Activated CD4-positive, alpha-beta memory T cell treated with anti-CD3 and anti-CD28 coated beads for 36 hours (primary cell): ENCODE measurements at regions not wholly inside any gene's neighbourhood (a gene's known extent, or its start where the extent isn't known, plus 50 kb on each side); places are given as distances from the start of the nearest gene placed in this dataset.

Source experiments
- CTCF ChIA-PET: fragments of 350-600 bp; sonication (Branson Sonifier 250); formaldehyde crosslinking; loops from one replicate; lab custom pipeline; 2021; ENCODE audit warnings: antibody characterized with exemption, inconsistent platforms; lab: Charles Lee
- POLR2A ChIA-PET: fragments of 350-600 bp; sonication (Branson Sonifier 250); formaldehyde crosslinking; loops from one replicate; lab custom pipeline; 2021; ENCODE audit warnings: antibody characterized with exemption; lab: Charles Lee
- DNase-seq: peaks from one replicate; pipeline ENCODE4 v3.0.0-alpha.2; 2020
- H3K27ac Mint-ChIP-seq: one replicate; pipeline ENCODE4 v1.8.0; 2021; ENCODE audit warnings: mixed read lengths
- H3K27me3 Mint-ChIP-seq: one replicate; pipeline ENCODE4 v1.8.0; 2021; ENCODE audit warnings: mixed read lengths
- H3K36me3 Mint-ChIP-seq: one replicate; pipeline ENCODE4 v1.8.0; 2021; ENCODE audit warnings: mixed read lengths
- H3K4me1 Mint-ChIP-seq: one replicate; pipeline ENCODE4 v1.8.0; 2021; ENCODE audit warnings: low read depth, mixed read lengths
- H3K4me3 Mint-ChIP-seq: one replicate; pipeline ENCODE4 v1.8.0; 2021; ENCODE audit warnings: mild to moderate bottlenecking, mixed read lengths
- H3K9me3 Mint-ChIP-seq: one replicate; pipeline ENCODE4 v1.8.0; 2021; ENCODE audit warnings: mixed read lengths
- intact Hi-C: fragments of 100-400 bp; cut with micrococcal nuclease; formaldehyde crosslinking; loops from one replicate; pipeline ENCODE4 v1.15.1; 2023

DNA sequence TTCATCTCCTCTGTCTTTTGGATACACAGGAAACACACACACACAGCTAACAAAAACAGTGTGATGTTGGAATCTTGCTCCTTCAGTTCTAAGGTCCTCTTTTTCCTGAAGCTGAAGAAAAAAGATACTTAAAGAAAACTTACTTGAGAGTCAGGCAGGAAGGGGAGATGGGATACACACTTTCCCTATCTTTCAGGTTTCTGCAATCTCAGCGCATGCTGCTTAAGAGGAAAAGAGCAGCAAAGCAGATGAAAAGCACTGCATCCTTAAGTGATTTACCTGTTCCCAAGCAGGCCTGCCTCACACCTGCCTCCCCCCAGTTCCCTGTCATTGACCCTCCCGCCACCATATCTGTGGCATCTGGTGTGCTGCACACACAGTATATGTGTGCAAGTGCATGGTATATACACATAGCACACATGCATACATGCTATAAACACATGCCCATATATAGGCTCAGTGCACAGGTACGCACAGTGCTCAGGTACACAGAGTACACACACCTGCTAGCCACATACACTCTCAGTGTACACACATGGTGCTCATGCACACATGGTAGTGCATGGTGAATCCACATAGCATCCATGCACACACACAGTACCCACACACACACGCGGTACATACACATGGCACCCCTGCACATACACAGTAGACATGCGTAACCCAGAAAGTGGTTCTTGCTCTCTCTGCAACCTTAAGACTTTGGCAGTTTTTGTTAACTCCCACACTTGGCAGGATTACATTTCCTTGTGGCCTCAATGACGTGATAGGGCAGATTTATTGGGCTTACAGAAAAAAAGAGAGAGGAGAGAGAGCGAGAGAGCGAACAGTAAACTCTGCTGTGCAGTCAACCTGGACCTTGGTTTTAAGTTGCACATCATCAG, 166.9 kb downstream of the TOMM20 start:
- Mint-ChIP-seq H3K36me3 (peaks cover 12% of the 10 kb centered on the region), H3K4me3 (peak overlapping the region; percentile 63), H3K9me3 (no peaks in the 10 kb centered on the region), H3K27ac (peak overlapping the region; percentile 98), H3K27me3 (no peaks in the 10 kb centered on the region), H3K4me1 (peaks cover 81% of the 10 kb centered on the region)
- intact Hi-C loops = loop anchor here (1.0 to 2.0 kb wide), 3 partner anchors 28 to 461 kb away; no protein-coding TSS in a partner anchor
- POLR2A ChIA-PET = interaction anchor here (0.6 to 4.0 kb wide), 14 partner anchors 9 to 466 kb away, joined by 3 to 36 read pairs (median 6); no protein-coding TSS in a partner anchor
- DNase-seq = peak; percentile 51
- CTCF ChIA-PET = interaction anchor here (0.6 to 1.5 kb wide), 13 partner anchors 19 to 463 kb away, joined by 3 to 6 read pairs (median 4); no protein-coding TSS in a partner anchor

DNA sequence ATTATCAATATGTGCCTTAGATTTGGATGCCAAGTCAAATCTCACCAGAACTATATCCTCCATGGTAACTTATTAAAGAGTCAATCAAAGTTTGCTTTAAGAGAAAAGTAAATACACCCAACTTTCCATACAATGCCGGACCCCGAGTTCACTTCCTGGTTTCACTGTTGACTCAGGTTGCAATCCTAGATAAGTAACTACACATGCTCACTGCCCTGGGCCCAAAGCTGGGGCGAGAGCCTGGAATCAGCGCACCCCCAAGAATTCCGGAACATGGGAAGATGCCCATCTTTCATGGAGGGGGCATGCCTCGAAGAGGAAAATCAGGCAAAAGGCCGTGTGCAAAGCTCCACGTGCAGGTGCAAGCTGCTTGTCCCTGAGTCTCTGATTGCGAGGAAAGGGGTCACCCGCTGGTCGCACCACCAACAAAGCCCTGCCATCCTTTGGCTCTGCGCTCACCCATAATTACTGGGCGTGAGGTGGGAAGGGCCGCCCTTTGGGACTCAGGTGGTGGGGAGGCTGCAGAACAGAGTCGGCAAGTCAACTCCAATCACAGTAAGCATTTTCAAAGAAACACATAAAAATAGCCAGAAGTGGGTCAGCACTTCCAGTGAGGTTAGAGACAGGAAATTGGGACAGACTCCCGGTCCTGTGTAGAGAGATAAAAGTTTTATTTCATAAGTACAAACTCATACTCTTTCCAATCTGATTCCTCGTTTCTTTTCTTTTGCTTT, 167.7 kb downstream of the TOMM20 start:
- H3K27me3 Mint-ChIP-seq = no peaks in the 10 kb centered on the region
- H3K27ac Mint-ChIP-seq = peak overlapping the region; percentile 98
- peaks cover 9% of the 10 kb centered on the region for H3K36me3 Mint-ChIP-seq
- ChIA-PET CTCF (no interaction called here), POLR2A (interaction anchor here (0.6 to 0.8 kb wide), 2 partner anchors 9 to 82 kb away, joined by 3 read pairs; no protein-coding TSS in a partner anchor)
- peaks cover 80% of the 10 kb centered on the region for H3K4me1 Mint-ChIP-seq
- intact Hi-C loops = no loop called here
- H3K4me3 Mint-ChIP-seq = no peak overlapping the region
- H3K9me3 Mint-ChIP-seq = no peaks in the 10 kb centered on the region
- peak; percentile 16 for DNase-seq

DNA sequence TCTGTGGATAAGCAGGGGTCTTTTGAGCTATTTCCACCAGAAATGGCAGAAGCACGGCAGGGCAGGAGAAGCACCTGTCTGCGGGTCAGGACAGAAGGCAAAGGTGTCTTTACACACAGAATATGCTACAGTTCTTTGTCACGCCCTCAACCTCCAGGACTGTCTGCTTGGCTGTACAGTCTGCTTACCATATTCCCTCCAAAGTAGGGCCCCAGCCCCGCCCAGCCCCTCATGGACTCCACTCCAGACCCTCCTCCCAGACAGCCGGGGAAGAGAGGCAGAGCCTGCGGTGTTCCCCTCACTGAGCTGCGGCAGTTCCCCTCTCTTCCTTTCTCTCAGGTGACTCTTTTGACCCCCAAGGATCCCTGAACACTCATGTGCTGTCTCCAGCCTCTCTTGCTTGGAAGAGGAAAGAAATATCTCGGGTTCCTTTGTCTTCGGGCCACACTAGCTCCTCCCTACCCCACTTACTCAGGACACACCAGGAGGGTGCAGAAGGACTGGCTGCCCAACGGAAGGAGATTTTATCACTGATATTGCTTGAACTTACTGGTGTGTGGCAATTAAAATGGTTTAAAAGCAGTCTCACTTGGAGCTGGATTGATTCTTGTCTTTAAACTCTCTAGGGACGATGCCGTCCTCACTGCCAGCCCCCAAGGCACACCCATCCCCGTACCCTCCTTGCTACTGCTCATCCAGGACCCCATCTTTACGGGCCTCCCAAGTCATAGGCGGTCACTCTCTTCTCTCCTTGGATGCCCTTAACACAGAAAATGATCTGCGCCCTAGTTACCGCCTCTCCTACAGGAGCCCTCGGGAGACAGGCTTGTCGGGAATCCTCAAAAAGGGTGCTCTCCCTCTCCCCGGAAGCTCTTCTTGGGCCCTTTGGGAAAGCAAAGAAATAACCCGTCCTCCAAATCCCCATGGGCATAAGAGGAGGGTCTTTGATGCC, 169.7 kb downstream of the TOMM20 start:
- DNase-seq = peak; percentile 7
- no peak overlapping the region for H3K4me3 Mint-ChIP-seq

DNA sequence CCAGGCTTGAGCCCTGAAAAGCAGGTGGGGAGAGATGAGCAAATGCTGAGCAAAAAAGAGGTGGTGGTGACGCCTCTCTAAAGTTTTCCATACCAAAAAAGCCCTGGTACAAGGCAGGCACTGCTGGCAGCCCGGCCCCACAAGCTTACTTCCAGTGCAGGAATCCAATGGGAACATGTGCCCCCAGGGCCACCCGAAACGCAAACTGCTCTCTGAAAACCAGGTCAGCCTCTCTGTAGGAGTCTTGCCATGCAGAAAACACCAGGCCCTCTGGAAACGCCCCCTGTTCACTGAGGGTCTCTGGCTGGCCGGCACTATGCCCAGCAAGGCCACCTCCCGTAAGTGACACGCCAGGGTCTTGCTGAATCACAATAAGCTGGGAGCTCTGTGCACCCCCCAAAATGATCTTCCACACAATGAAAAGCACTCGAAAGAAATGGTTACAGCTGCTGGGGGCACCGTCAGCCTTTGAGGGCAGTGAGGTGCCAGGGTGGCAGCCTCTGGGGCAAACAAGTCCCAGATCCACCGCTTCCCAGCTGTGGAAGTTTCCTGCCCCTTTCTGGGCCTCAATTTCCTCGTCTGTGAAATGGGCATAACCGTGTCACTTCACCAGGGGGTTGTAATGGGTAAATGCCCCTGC, 170.5 kb downstream of the TOMM20 start:
- intact Hi-C loops = no loop called here
- POLR2A ChIA-PET = interaction anchor here (0.6 kb wide), 1 partner anchor 66 kb away, joined by 3 read pairs; no protein-coding TSS in a partner anchor
- peak; percentile 10 for DNase-seq
- CTCF ChIA-PET = no interaction called here
- no peak overlapping the region for H3K4me3 Mint-ChIP-seq
- H3K4me1 Mint-ChIP-seq = peaks cover 80% of the 10 kb centered on the region
- H3K36me3 Mint-ChIP-seq = peaks cover 3% of the 10 kb centered on the region
- H3K27me3 Mint-ChIP-seq = no peaks in the 10 kb centered on the region
- no peak overlapping the region for H3K27ac Mint-ChIP-seq
- no peaks in the 10 kb centered on the region for H3K9me3 Mint-ChIP-seq

More for the DNA sequence above, 169.7 kb downstream of the TOMM20 start:
- POLR2A ChIA-PET = interaction anchor here (0.6 to 1.1 kb wide), 2 partner anchors 67 to 347 kb away, joined by 3 to 5 read pairs; no protein-coding TSS in a partner anchor
- peak overlapping the region; percentile 46 for H3K27ac Mint-ChIP-seq
- no peaks in the 10 kb centered on the region for H3K9me3 Mint-ChIP-seq
- intact Hi-C loops = no loop called here
- H3K4me1 Mint-ChIP-seq = peaks cover 86% of the 10 kb centered on the region
- CTCF ChIA-PET = no interaction called here
- H3K27me3 Mint-ChIP-seq = no peaks in the 10 kb centered on the region
- peaks cover 7% of the 10 kb centered on the region for H3K36me3 Mint-ChIP-seq

DNA sequence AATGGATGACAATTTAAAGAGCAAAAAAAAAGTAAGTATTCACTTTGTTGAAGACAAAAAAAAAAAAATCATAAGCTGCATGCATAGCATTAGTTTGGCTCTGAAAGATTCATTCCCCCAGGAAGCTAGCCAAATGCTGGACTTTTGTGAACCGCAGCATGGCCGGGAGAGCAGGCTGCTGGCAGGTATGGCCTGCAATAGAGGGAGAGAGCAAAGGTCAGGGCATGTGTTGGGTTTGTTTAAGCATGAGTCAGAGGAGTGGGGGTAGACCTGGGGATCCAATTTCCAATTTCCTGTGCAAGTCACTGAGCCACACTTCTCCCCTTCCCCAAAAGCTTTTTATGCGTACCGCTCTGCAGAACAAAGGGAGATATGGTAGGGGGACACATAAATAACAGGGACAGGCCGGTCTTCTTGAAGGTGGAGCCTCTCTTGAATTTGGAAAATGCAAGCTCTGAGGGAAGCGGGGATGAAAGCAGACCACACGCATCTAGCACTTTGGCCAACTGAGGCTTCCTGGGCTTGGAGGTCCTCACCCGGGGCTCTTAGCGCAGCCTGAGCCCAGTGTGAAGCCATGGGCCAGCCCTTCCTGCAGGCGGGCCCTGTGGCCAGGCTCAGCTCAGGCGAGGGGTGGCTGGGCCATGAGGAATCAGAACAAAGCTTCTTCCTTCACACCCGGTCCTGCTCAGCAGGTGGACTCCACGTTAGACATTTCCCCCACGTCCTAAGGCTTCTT, 171.1 kb downstream of the TOMM20 start:
- Mint-ChIP-seq H3K27ac (peak overlapping the region; percentile 7), H3K4me3 (no peak overlapping the region)

DNA sequence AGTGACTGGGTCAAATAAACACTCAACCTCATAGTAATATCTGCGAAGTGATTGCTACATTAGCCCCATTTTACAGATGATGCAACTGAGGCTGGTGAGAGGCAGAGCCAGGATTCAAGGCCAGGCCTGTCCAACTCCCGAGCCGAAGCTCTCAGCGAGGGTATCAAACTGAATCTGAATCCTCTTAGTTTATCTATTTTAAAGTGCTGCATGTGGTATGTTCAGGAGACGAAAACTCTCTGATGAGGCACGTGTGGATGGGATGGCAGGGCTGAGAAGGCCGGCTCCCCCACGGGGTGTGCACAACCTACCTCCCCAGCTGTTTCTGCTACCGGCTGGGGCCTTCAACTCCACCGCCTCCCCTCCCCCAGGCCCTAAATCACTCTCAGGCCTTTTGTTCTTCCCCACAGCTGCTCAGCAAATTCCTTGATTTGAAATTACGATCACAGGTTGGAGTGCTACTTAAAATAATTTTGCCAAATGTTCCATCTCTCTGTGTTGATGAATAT, 171.8 kb downstream of the TOMM20 start:
- Mint-ChIP-seq H3K4me3 (no peak overlapping the region), H3K27me3 (no peaks in the 10 kb centered on the region), H3K9me3 (no peaks in the 10 kb centered on the region), H3K27ac (peak overlapping the region; percentile 7), H3K36me3 (peaks cover 2% of the 10 kb centered on the region), H3K4me1 (peaks cover 67% of the 10 kb centered on the region)
- peak; percentile 8 for DNase-seq
- intact Hi-C loops = no loop called here
- ChIA-PET POLR2A (interaction anchor here (1.2 to 1.5 kb wide), 2 partner anchors 14 to 30 kb away, joined by 5 to 7 read pairs; no protein-coding TSS in a partner anchor), CTCF (no interaction called here)

More for the DNA sequence above, 171.1 kb downstream of the TOMM20 start:
- peaks cover 74% of the 10 kb centered on the region for H3K4me1 Mint-ChIP-seq
- intact Hi-C loops = no loop called here
- peaks cover 2% of the 10 kb centered on the region for H3K36me3 Mint-ChIP-seq
- DNase-seq = peak; percentile 20
- ChIA-PET CTCF (no interaction called here), POLR2A (no interaction called here)
- no peaks in the 10 kb centered on the region for H3K9me3 Mint-ChIP-seq
- H3K27me3 Mint-ChIP-seq = no peaks in the 10 kb centered on the region

DNA sequence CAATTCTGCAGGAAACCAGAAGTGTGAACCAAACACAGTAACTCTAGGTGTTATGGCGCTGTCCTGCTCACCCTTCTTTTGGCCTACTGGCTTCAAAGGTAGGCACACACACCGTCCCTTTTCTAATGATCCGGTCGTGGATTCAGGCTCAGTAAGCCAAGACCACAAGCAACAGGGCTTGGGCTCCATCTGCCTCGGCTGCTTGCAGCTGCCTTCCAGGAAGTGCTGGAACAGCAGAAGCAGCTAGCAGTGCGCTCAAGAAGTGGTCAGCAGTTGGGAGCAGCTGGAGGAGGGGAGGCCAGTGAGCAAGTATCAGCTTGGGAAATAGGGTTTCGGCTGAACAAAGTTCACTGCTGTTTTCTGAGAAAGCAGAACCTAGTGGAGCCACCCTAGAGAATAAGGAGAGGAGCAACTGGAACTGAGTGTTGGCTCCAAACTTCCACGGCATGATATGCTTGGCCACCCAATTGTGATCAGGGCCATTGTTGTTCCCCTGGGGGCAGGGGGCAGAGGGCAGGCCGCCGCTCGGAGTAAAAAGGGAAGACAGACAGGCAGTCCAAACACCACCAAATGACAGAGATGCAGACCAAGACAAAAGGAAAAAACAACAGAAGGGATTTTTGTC, 173.4 kb downstream of the TOMM20 start:
- peak overlapping the region; percentile 87 for H3K27ac Mint-ChIP-seq
- H3K4me3 Mint-ChIP-seq = peak overlapping the region; percentile 26
- DNase-seq = peak; percentile 37
- H3K9me3 Mint-ChIP-seq = no peaks in the 10 kb centered on the region
- POLR2A ChIA-PET = interaction anchor here (0.9 to 1.5 kb wide), 7 partner anchors 8 to 344 kb away, joined by 3 to 8 read pairs (median 4); no protein-coding TSS in a partner anchor
- H3K4me1 Mint-ChIP-seq = peaks cover 53% of the 10 kb centered on the region
- intact Hi-C loops = no loop called here
- no peaks in the 10 kb centered on the region for H3K36me3 Mint-ChIP-seq
- CTCF ChIA-PET = interaction anchor here (0.6 to 1.3 kb wide), 9 partner anchors 8 to 460 kb away, joined by 3 to 4 read pairs (median 3); no protein-coding TSS in a partner anchor
- no peaks in the 10 kb centered on the region for H3K27me3 Mint-ChIP-seq

DNA sequence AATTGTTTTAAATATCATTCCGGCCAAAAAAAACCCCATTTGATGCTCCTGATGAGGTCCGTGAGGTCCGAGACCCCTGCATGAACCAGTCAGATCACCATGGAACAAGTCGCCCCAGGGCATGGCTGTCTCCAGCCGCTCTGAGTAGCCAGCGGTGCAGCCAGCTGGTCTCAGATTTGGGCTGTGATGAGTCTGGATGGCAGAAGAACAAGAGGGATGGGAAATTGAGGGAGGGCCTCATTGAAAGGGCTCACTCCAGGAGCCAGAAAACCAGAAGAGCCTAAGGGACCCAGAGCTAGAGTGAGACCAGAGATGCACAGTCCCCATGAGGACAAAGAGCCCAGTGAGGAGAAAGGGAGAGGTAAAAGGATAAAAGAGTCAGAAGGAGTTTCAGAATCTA, 174.0 kb downstream of the TOMM20 start:
- peak; percentile 6 for DNase-seq

DNA sequence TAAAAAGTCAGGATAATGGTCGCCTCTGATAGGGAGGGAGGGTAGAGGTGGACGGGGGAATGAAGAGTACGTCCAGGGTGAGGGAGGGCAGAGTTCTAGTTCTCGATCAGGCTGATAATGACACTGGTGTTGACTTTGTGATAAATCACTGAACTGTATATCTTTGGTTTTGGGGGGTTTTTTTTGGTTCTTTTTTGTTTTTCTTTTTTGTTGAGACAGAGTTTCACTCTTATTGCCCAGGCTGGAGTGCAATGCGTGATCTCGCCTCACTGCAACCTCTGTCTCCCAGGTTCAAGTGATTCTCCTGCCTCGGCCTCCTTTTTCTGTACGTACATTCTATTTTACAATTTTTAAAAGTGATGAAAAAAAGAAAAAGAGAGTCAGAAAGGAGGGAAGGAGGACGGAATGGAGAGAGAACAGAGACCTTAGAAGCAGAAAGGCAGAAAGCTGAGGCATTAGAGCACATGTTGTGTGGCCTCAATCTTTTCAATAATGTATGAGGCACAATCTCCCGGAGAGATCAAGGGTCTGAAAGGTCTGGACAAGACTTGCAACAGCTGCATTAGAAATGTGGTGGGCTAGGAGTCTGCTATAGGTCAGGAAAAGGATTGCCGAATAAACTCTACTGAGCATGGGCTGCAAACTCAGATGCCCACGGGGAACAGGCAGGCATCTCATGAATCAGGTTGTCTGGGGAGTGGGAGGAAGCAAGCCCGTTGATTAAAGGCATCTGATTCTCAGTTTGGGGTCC, 174.8 kb downstream of the TOMM20 start:
- peaks cover 39% of the 10 kb centered on the region for H3K4me1 Mint-ChIP-seq
- intact Hi-C loops = no loop called here
- H3K4me3 Mint-ChIP-seq = no peak overlapping the region
- peak; percentile 5 for DNase-seq
- ChIA-PET CTCF (interaction anchor here (0.6 to 1.1 kb wide), 2 partner anchors 10 to 138 kb away, joined by 3 read pairs; no protein-coding TSS in a partner anchor), POLR2A (interaction anchor here (1.5 kb wide), 1 partner anchor 230 kb away, joined by 8 read pairs; no protein-coding TSS in a partner anchor)
- no peak overlapping the region for H3K27ac Mint-ChIP-seq
- H3K36me3 Mint-ChIP-seq = peaks cover 4% of the 10 kb centered on the region
- no peaks in the 10 kb centered on the region for H3K27me3 Mint-ChIP-seq
- peaks cover 9% of the 10 kb centered on the region for H3K9me3 Mint-ChIP-seq

More for the DNA sequence above, 174.0 kb downstream of the TOMM20 start:
- Mint-ChIP-seq H3K9me3 (peaks cover 3% of the 10 kb centered on the region), H3K36me3 (no peaks in the 10 kb centered on the region), H3K27me3 (no peaks in the 10 kb centered on the region), H3K4me1 (peaks cover 47% of the 10 kb centered on the region), H3K27ac (peak overlapping the region; percentile 87), H3K4me3 (no peak overlapping the region)
- POLR2A ChIA-PET = interaction anchor here (1.0 to 1.5 kb wide), 3 partner anchors 8 to 230 kb away, joined by 3 to 8 read pairs (median 4); no protein-coding TSS in a partner anchor
- CTCF ChIA-PET = interaction anchor here (0.6 to 1.3 kb wide), 9 partner anchors 9 to 461 kb away, joined by 3 to 4 read pairs (median 3); no protein-coding TSS in a partner anchor
- intact Hi-C loops = no loop called here
